ENCODE measurements at regions not wholly inside any gene's neighbourhood (a gene's known extent, or its start where the extent isn't known, plus 50 kb on each side); places are given as distances from the start of the nearest gene placed in this dataset.
"Not testable (repeated sequence)": the region's sequence is repeated elsewhere in the genome, so short reads cannot be mapped to it uniquely, and the experiment has no call there.

DNA sequence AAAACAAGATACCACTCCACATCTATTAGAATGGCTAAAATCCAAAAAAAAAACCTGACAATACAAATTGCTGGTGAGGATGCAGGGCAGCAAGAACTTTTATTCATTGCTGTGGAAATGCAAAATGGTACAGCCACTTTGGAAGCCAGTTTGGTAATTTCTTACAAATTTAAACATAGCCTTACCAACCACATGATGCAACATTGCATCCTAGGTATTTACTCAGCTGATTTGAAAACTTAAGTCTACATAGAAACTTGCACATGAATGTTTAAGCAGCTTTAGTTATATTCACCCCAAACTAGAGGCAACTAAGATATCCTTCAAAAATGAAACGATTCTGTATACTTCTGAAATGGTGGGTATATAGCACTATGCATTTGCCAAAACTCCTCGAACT, 178.8 kb upstream of the PDE4B start (continued):
- TF ChIP-seq, protein P1, sequence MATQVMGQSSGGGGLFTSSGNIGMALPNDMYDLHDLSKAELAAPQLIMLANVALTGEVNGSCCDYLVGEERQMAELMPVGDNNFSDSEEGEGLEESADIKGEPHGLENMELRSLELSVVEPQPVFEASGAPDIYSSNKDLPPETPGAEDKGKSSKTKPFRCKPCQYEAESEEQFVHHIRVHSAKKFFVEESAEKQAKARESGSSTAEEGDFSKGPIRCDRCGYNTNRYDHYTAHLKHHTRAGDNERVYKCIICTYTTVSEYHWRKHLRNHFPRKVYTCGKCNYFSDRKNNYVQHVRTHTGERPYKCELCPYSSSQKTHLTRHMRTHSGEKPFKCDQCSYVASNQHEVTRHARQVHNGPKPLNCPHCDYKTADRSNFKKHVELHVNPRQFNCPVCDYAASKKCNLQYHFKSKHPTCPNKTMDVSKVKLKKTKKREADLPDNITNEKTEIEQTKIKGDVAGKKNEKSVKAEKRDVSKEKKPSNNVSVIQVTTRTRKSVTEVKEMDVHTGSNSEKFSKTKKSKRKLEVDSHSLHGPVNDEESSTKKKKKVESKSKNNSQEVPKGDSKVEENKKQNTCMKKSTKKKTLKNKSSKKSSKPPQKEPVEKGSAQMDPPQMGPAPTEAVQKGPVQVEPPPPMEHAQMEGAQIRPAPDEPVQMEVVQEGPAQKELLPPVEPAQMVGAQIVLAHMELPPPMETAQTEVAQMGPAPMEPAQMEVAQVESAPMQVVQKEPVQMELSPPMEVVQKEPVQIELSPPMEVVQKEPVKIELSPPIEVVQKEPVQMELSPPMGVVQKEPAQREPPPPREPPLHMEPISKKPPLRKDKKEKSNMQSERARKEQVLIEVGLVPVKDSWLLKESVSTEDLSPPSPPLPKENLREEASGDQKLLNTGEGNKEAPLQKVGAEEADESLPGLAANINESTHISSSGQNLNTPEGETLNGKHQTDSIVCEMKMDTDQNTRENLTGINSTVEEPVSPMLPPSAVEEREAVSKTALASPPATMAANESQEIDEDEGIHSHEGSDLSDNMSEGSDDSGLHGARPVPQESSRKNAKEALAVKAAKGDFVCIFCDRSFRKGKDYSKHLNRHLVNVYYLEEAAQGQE (IDR thresholded peaks at IDR 0.05; ENCODE audit: unreplicated experiment) = no peak
- TF ChIP-seq, protein P2, sequence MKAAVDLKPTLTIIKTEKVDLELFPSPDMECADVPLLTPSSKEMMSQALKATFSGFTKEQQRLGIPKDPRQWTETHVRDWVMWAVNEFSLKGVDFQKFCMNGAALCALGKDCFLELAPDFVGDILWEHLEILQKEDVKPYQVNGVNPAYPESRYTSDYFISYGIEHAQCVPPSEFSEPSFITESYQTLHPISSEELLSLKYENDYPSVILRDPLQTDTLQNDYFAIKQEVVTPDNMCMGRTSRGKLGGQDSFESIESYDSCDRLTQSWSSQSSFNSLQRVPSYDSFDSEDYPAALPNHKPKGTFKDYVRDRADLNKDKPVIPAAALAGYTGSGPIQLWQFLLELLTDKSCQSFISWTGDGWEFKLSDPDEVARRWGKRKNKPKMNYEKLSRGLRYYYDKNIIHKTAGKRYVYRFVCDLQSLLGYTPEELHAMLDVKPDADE (IDR thresholded peaks at IDR 0.05) = no peak
- TF ChIP-seq JUNB (IDR thresholded peaks at IDR 0.05; ENCODE audit: unreplicated experiment) (no peak), STAT1 (IDR thresholded peaks at IDR 0.05; ENCODE audit: unreplicated experiment) (no peak), NANOG (IDR thresholded peaks at IDR 0.05; ENCODE audit: borderline replicate concordance) (no peak), EZH2 (IDR thresholded peaks at IDR 0.05; ENCODE audit: low read depth, unreplicated experiment) (no peak)

DNA sequence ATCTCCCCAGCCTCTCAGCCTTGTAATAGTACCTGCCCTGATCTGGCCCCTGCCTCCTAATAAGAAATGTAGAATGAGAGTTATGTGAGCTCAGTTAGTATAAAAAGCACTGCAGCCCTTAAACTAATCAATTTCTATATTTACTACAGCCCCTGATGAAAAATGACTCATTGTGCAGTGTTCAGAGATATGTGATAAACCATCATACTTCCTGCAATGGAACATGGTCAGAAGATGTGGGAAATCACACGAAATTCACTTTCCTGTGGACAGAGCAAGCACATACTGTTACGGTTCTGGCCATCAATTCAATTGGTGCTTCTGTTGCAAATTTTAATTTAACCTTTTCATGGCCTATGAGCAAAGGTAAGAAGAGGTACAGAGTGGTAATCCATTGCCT, 176.8 kb upstream of the PDE4B start:
- Histone ChIP-seq H4K20me1 (replicated peaks; ENCODE audit: insufficient read depth) (no peaks in the 10 kb centered on the region), H3K4me2 (no peak overlapping the region), H3K9me2 (ENCODE audit: insufficient read depth) (no peaks in the 10 kb centered on the region; the same call in 1 of the 2 replicates), H3K79me2 (replicated peaks; ENCODE audit: insufficient read depth) (no peaks in the 10 kb centered on the region), H3K4me3 (no peak overlapping the region), H2AFZ (no peak overlapping the region), H3K36me3 (ENCODE audit: insufficient read depth) (no peaks in the 10 kb centered on the region), H3K27me3 (ENCODE audit: insufficient read depth) (no peaks in the 10 kb centered on the region), H3K27ac (ENCODE audit: low read depth) (no peak overlapping the region), H3F3A (replicated peaks; ENCODE audit: low read depth) (no peaks in the 10 kb centered on the region), H3K4me1 (ENCODE audit: insufficient read depth) (no peaks in the 10 kb centered on the region)
- TF ChIP-seq POLR2AphosphoS5 (IDR thresholded peaks at IDR 0.05; ENCODE audit: low read depth) = no peak
- no peak for TF ChIP-seq STAT1 (IDR thresholded peaks at IDR 0.05; ENCODE audit: unreplicated experiment)
- TF ChIP-seq ZNF331 (CRISPR knock-in tag; IDR thresholded peaks at IDR 0.05; ENCODE audit: low read depth) = no peak
- TF ChIP-seq, protein P2 (IDR thresholded peaks at IDR 0.05) = no peak
- TF ChIP-seq, protein P3, sequence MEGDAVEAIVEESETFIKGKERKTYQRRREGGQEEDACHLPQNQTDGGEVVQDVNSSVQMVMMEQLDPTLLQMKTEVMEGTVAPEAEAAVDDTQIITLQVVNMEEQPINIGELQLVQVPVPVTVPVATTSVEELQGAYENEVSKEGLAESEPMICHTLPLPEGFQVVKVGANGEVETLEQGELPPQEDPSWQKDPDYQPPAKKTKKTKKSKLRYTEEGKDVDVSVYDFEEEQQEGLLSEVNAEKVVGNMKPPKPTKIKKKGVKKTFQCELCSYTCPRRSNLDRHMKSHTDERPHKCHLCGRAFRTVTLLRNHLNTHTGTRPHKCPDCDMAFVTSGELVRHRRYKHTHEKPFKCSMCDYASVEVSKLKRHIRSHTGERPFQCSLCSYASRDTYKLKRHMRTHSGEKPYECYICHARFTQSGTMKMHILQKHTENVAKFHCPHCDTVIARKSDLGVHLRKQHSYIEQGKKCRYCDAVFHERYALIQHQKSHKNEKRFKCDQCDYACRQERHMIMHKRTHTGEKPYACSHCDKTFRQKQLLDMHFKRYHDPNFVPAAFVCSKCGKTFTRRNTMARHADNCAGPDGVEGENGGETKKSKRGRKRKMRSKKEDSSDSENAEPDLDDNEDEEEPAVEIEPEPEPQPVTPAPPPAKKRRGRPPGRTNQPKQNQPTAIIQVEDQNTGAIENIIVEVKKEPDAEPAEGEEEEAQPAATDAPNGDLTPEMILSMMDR (conservative IDR thresholded peaks at IDR 0.05; ENCODE audit: low read depth in 2 of 2) = no peak
- TF ChIP-seq ZNF114 (CRISPR knock-in tag; IDR thresholded peaks at IDR 0.05) = no peak
- H3K36me3 Mint-ChIP-seq (ENCODE audit: low read depth) = no peaks in the 10 kb centered on the region
- H3K27me3 Mint-ChIP-seq (ENCODE audit: insufficient read depth, low read depth, poor library complexity) = no peaks in the 10 kb centered on the region
- no peak overlapping the region for H3K27ac Mint-ChIP-seq
- peaks cover 6% of the 10 kb centered on the region; the same call in 2 of the 3 replicates for H3K4me1 Mint-ChIP-seq
- H3K4me3 Mint-ChIP-seq = no peak overlapping the region
- ATAC-seq = no peak
- H3K9me3 Mint-ChIP-seq = no peaks in the 10 kb centered on the region
- no peak for DNase-seq (ENCODE audit: low spot score)

DNA sequence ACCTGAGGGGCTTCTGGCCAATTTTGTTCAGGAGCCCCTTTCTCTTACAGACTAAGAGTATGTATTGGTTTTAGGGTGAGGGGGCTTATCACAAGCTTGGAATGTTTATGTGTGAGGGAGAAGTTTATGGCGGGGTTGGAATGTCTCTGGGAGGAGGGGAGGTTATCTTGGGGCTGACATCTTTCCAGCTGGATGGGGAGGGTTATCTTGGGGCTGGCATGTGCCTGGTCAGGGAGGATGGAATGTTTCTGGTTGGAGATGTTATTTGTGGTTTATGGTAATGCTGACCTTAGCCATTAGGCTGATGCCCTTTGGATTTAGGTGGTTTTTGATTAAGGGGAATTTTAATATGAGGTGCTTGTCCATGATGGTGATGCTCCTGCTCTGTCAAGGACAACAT, 171.0 kb upstream of the PDE4B start:
- H3K4me1 ChIP-seq (ENCODE audit: insufficient read depth); H3K4me1 Mint-ChIP-seq; ATAC-seq; H3K36me3 ChIP-seq (ENCODE audit: insufficient read depth); H3K9me3 Mint-ChIP-seq; H3F3A ChIP-seq (replicated peaks; ENCODE audit: low read depth); H3K4me3 Mint-ChIP-seq; H3K4me3 ChIP-seq; H4K20me1 ChIP-seq (replicated peaks; ENCODE audit: insufficient read depth); H3K27ac ChIP-seq (ENCODE audit: low read depth); H3K27ac Mint-ChIP-seq; H2AFZ ChIP-seq; H3K79me2 ChIP-seq (replicated peaks; ENCODE audit: insufficient read depth); H3K27me3 Mint-ChIP-seq (ENCODE audit: insufficient read depth, low read depth, poor library complexity); H3K9me2 ChIP-seq (ENCODE audit: insufficient read depth); H3K4me2 ChIP-seq; H3K27me3 ChIP-seq (ENCODE audit: insufficient read depth); DNase-seq (ENCODE audit: low spot score); H3K36me3 Mint-ChIP-seq (ENCODE audit: low read depth): not testable (repeated sequence)
